Embryonic facial prominence (tissue), 1 donor: ENCODE measurements at regions not wholly inside any gene's neighbourhood (a gene's known extent, or its start where the extent isn't known, plus 50 kb on each side); places are given as distances from the start of the nearest gene placed in this dataset.
A peak's percentile ranks its signal among the peaks of the same experiment; 100 is the strongest.
"Not testable (repeated sequence)": the region's sequence is repeated elsewhere in the genome, so short reads cannot be mapped to it uniquely, and the experiment has no call there.

ENCODE experiments used
- DNase-seq: peaks from one replicate; pipeline ENCODE4 v3.0.0-alpha.2; 2016; ENCODE audit errors: extremely low spot score

- DNase-seq, result no peak
These were observed 231.9 kb downstream of the ATPSCKMT start for GRCh38 chr5:10017786-10018185.

GRCh38 chr5:10016559-10016958 is 233.1 kb downstream of the ATPSCKMT start:
- DNase-seq, result not testable (repeated sequence)

- DNase-seq, result not testable (repeated sequence)
These were observed 234.0 kb downstream of the ATPSCKMT start for GRCh38 chr5:10015681-10016080.

GRCh38 chr5:10009802-10010201 is 239.9 kb downstream of the ATPSCKMT start:
- no peak for DNase-seq

- no peak for DNase-seq
These were observed 262.6 kb downstream of the ATPSCKMT start for GRCh38 chr5:9987101-9987500.

- no peak for DNase-seq
These were observed 272.6 kb downstream of the ATPSCKMT start for GRCh38 chr5:9977070-9977469.

- DNase-seq, result no peak
These were observed 273.1 kb downstream of the ATPSCKMT start for GRCh38 chr5:9976621-9977020.

- DNase-seq, result no peak
These were observed 277.6 kb downstream of the ATPSCKMT start for GRCh38 chr5:9972059-9972458.

- no peak for DNase-seq
These were observed 278.4 kb downstream of the ATPSCKMT start for GRCh38 chr5:9971301-9971700.

GRCh38 chr5:9958914-9959313 is 290.8 kb downstream of the ATPSCKMT start:
- DNase-seq, result no peak

- no peak for DNase-seq
These were observed 292.5 kb downstream of the ATPSCKMT start for GRCh38 chr5:9957214-9957613.

GRCh38 chr5:9956725-9957124 is 293.0 kb downstream of the ATPSCKMT start:
- no peak for DNase-seq

GRCh38 chr5:9955586-9955985 is 294.1 kb downstream of the ATPSCKMT start:
- no peak for DNase-seq

GRCh38 chr5:9954869-9955268 is 294.8 kb downstream of the ATPSCKMT start:
- peak; percentile 20 for DNase-seq

GRCh38 chr5:9953691-9954090 is 296.0 kb downstream of the ATPSCKMT start:
- no peak for DNase-seq

- no peak for DNase-seq
These were observed 297.7 kb downstream of the ATPSCKMT start for GRCh38 chr5:9951865-9952516.

GRCh38 chr5:9947944-9948343 is 301.7 kb downstream of the ATPSCKMT start:
- no peak for DNase-seq

GRCh38 chr5:9947225-9947714 is 302.4 kb downstream of the ATPSCKMT start:
- no peak for DNase-seq

GRCh38 chr5:9932770-9933169 is 302.6 kb upstream of the TAS2R1 start:
- DNase-seq, result no peak

GRCh38 chr5:9930156-9930555 is 300.0 kb upstream of the TAS2R1 start:
- no peak for DNase-seq

GRCh38 chr5:9928326-9928725 is 298.2 kb upstream of the TAS2R1 start:
- no peak for DNase-seq

- DNase-seq, result no peak
These were observed 297.4 kb upstream of the TAS2R1 start for GRCh38 chr5:9927521-9927997.

- no peak for DNase-seq
These were observed 297.0 kb upstream of the TAS2R1 start for GRCh38 chr5:9927106-9927505.

- DNase-seq, result no peak
These were observed 294.5 kb upstream of the TAS2R1 start for GRCh38 chr5:9924614-9925013.
